Brain microvascular endothelial cell (primary cell): ENCODE measurements at regions not wholly inside any gene's neighbourhood (a gene's known extent, or its start where the extent isn't known, plus 50 kb on each side); places are given as distances from the start of the nearest gene placed in this dataset.

Experiments
- DNase-seq: peaks from one replicate; pipeline ENCODE4 v3.0.0-alpha.2; 2020
- H3K27ac ChIP-seq: fragments of 250-450 bp; sonication (Bioruptor Pico); 2 replicates; pipeline ENCODE4 v1.5.1; 2020; ENCODE audit warnings: mild to moderate bottlenecking, moderate library complexity
- H3K27me3 ChIP-seq: fragments of 250-450 bp; sonication (Bioruptor Pico); replicated peaks from 2 replicates; pipeline ENCODE4 v1.5.1; 2020; ENCODE audit warnings: mild to moderate bottlenecking
- H3K36me3 ChIP-seq: fragments of 250-450 bp; sonication (Bioruptor Pico); replicated peaks from 2 replicates; pipeline ENCODE4 v1.5.1; 2020; ENCODE audit warnings: mild to moderate bottlenecking
- H3K4me3 ChIP-seq: 2 replicates; pipeline ENCODE4 v1.5.1; 2011; ENCODE audit warnings: low read depth, mild to moderate bottlenecking, control low read depth, low read length, moderate library complexity
- CTCF ChIP-seq: IDR thresholded peaks from 2 replicates; pipeline ENCODE4 v1.5.1; 2011; ENCODE audit warnings: low read depth, mild to moderate bottlenecking, moderate library complexity, low read length, control low read depth, inconsistent platforms; ENCODE audit errors: missing control alignments
- in situ Hi-C: cut with HindIII; loops from 2 replicates; pipeline ENCODE4 v1.10.0; 2017; ENCODE audit warnings: low sequenced_read_pairs, low pct_ligation_motif_present

- Histone ChIP-seq H3K4me3 (no peak overlapping the region), H3K36me3 (no peaks in the 10 kb centered on the region), H3K27me3 (no peaks in the 10 kb centered on the region), H3K27ac (no peak overlapping the region)
- TF ChIP-seq CTCF, result no peak
- in situ Hi-C loops, result no loop called here
- no peak for DNase-seq
These were observed 50.3 kb upstream of the TRIM9 start for GRCh38 chr14:51145246-51145645.

GRCh38 chr14:51147183-51147582 is 52.3 kb upstream of the TRIM9 start:
- no peak for TF ChIP-seq CTCF
- in situ Hi-C loops, result no loop called here
- Histone ChIP-seq H3K4me3 (no peak overlapping the region), H3K27ac (no peak overlapping the region), H3K36me3 (no peaks in the 10 kb centered on the region), H3K27me3 (no peaks in the 10 kb centered on the region)
- no peak for DNase-seq

- H3K27me3 ChIP-seq, result no peaks in the 10 kb centered on the region
- DNase-seq, result no peak
- H3K36me3 ChIP-seq, result no peaks in the 10 kb centered on the region
- TF ChIP-seq CTCF, result no peak
- H3K4me3 ChIP-seq, result no peak overlapping the region
- in situ Hi-C loops, result no loop called here
- no peak overlapping the region for H3K27ac ChIP-seq
These were observed 60.4 kb upstream of the TRIM9 start for GRCh38 chr14:51155326-51155725.

GRCh38 chr14:51157012-51157411 is 62.1 kb upstream of the TRIM9 start:
- no peak overlapping the region for H3K4me3 ChIP-seq
- TF ChIP-seq CTCF, result peak; percentile 44
- no peaks in the 10 kb centered on the region for H3K36me3 ChIP-seq
- in situ Hi-C loops, result no loop called here
- H3K27me3 ChIP-seq, result no peaks in the 10 kb centered on the region
- no peak overlapping the region for H3K27ac ChIP-seq
- no peak for DNase-seq

GRCh38 chr14:51160871-51161270 is 66.0 kb upstream of the TRIM9 start:
- in situ Hi-C loops, result no loop called here
- Histone ChIP-seq H3K27me3 (no peaks in the 10 kb centered on the region), H3K27ac (no peak overlapping the region), H3K36me3 (no peaks in the 10 kb centered on the region), H3K4me3 (no peak overlapping the region)
- no peak for DNase-seq
- no peak for TF ChIP-seq CTCF

- no peak for TF ChIP-seq CTCF
- H3K27ac ChIP-seq, result no peak overlapping the region
- no peak for DNase-seq
- H3K4me3 ChIP-seq, result no peak overlapping the region
- in situ Hi-C loops, result no loop called here
- H3K36me3 ChIP-seq, result no peaks in the 10 kb centered on the region
- no peaks in the 10 kb centered on the region for H3K27me3 ChIP-seq
These were observed 70.5 kb upstream of the TRIM9 start for GRCh38 chr14:51165415-51165814.
